Mucosa of descending colon (tissue), 3 donors: ENCODE measurements at regions not wholly inside any gene's neighbourhood (a gene's known extent, or its start where the extent isn't known, plus 50 kb on each side); places are given as distances from the start of the nearest gene placed in this dataset.

Experiments used
- ATAC-seq: fragments of 200-7000 bp; cut with Tn5 transposase; one replicate; pipeline ENCODE4 v1.9.1; 2020; ENCODE audit warnings: mild to moderate bottlenecking, moderate library complexity
- DNase-seq, 3 donors: peaks; one replicate each; pipeline ENCODE4 v3.0.0-alpha.2; 2020
- H3K36me3 ChIP-seq: fragments of 200-600 bp; one replicate; pipeline ENCODE4 v1.8.0; 2021; ENCODE audit warnings: low read depth, mild to moderate bottlenecking
- H3K4me1 ChIP-seq: fragments of 200-600 bp; one replicate; pipeline ENCODE4 v1.8.0; 2021; ENCODE audit warnings: low read depth, mild to moderate bottlenecking
- H3K4me3 ChIP-seq: fragments of 200-600 bp; one replicate; pipeline ENCODE4 v1.8.0; 2021; ENCODE audit warnings: mild to moderate bottlenecking
- H3K9me3 ChIP-seq: fragments of 200-600 bp; one replicate; pipeline ENCODE4 v1.8.0; 2021; ENCODE audit warnings: mild to moderate bottlenecking
- CTCF ChIP-seq: fragments of 200-600 bp; IDR thresholded peaks from one replicate; pipeline ENCODE4 v1.8.0; 2022; ENCODE audit warnings: antibody characterized with exemption, mild to moderate bottlenecking
- intact Hi-C, 2 donors: fragments of 100-400 bp; cut with DNase I in 1 of 2; cut with micrococcal nuclease in 1 of 2; formaldehyde crosslinking; loops; one replicate each; pipeline versions ENCODE4 v1.11.0 to v1.11.1; 2022; cut with DNase I, micrococcal nuclease
- donor health status: DM: no; HTN: no; CAD: no; lungs with moderate emphysema.
- donor health status: DM: no; HTN: no; CAD: no.
- donor health status: DM: no; HTN: yes; CAD: no.

GRCh38 chr11:92632495-92632894 is 337.0 kb upstream of the MTNR1B start:
- H3K9me3 ChIP-seq: no peaks in the 10 kb centered on the region
- H3K4me1 ChIP-seq: peaks cover 3% of the 10 kb centered on the region
- H3K4me3 ChIP-seq: no peak overlapping the region
- ATAC-seq (peak; percentile 8), DNase-seq (no peak)
- no peaks in the 10 kb centered on the region for H3K36me3 ChIP-seq
- TF ChIP-seq CTCF: no peak
- intact Hi-C loops: no loop called here

- ATAC-seq (no peak), DNase-seq (no peak)
- no peak for TF ChIP-seq CTCF
- no peaks in the 10 kb centered on the region for H3K9me3 ChIP-seq
- intact Hi-C loops: no loop called here
- no peak overlapping the region for H3K4me3 ChIP-seq
- no peaks in the 10 kb centered on the region for H3K36me3 ChIP-seq
- H3K4me1 ChIP-seq: peaks cover 3% of the 10 kb centered on the region
Measured at GRCh38 chr11:92633820-92634219, 335.6 kb upstream of the MTNR1B start.

DNA sequence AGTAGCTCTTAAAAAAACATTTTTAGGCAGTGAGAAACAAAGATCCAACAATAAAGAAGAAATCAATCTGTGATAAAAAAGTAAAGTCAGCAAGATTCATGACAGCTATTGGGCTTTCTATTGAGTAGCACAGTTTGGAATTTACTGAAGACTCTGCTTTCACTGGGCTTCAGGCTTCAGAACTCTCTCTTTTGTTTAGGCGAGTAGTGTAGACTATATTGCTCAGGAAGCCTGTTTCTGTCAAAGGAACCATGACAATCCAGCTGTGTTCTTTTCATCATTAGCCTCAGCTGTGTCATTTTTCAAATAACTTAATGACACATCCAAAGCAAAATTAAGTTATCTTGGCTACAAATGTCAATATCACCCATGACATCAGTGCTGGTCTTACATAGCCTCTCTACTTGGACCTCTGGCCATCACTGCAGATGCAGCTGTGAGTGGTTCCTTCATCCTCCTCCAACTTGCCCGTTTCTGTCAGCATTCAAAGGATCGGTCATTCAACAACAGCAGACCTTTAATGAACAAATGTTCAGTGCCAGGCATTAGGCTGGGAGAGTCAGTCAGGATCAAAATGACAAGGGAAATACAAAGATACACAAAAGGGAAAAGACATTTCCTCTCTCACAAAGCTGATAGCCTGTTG is 332.8 kb upstream of the MTNR1B start:
- ATAC-seq (no peak), DNase-seq (no peak)
- intact Hi-C loops: no loop called here
- no peak for TF ChIP-seq CTCF
- no peak overlapping the region for H3K4me3 ChIP-seq
- H3K36me3 ChIP-seq: no peaks in the 10 kb centered on the region
- peaks cover 3% of the 10 kb centered on the region for H3K4me1 ChIP-seq
- H3K9me3 ChIP-seq: no peaks in the 10 kb centered on the region

GRCh38 chr11:92638678-92639077 is 330.8 kb upstream of the MTNR1B start:
- Histone ChIP-seq H3K4me1 (no peaks in the 10 kb centered on the region), H3K36me3 (no peaks in the 10 kb centered on the region), H3K4me3 (no peak overlapping the region), H3K9me3 (no peaks in the 10 kb centered on the region)
- DNase-seq (no peak), ATAC-seq (no peak)
- intact Hi-C loops: no loop called here
- TF ChIP-seq CTCF: no peak

- H3K4me3 ChIP-seq: no peak overlapping the region
- no peak for ATAC-seq
- intact Hi-C loops: no loop called here
- H3K36me3 ChIP-seq: no peaks in the 10 kb centered on the region
- no peaks in the 10 kb centered on the region for H3K4me1 ChIP-seq
- H3K9me3 ChIP-seq: no peaks in the 10 kb centered on the region
- no peak for TF ChIP-seq CTCF
- no peak for DNase-seq
Measured at GRCh38 chr11:92642177-92642931, 327.1 kb upstream of the MTNR1B start.
